ENCODE measurements at regions not wholly inside any gene's neighbourhood (a gene's known extent, or its start where the extent isn't known, plus 50 kb on each side); places are given as distances from the start of the nearest gene placed in this dataset.

- TF ChIP-seq BCL6 (CRISPR knock-in tag; IDR thresholded peaks at IDR 0.05) (no peak), ZNF589 (CRISPR knock-in tag; IDR thresholded peaks at IDR 0.05; ENCODE audit: low read depth) (peak; percentile 54; the same call in 1 of the 2 replicates), SRSF7 (optimal IDR thresholded peaks at IDR 0.05; ENCODE audit: low read depth, low read length) (no peak), ZNF785 (CRISPR knock-in tag; IDR thresholded peaks at IDR 0.05) (no peak), HDAC6 (IDR thresholded peaks at IDR 0.05; ENCODE audit: low read depth, low read length) (no peak), CCNT2 (IDR thresholded peaks at IDR 0.05; ENCODE audit: borderline replicate concordance, extremely low read depth, insufficient read length, low read depth, low read length) (no peak), ZNF3 (CRISPR knock-in tag; IDR thresholded peaks at IDR 0.05) (no peak), NCOA2 (IDR thresholded peaks at IDR 0.05; ENCODE audit: partially characterized antibody in 2 of 2) (no peak), DACH1 (IDR thresholded peaks at IDR 0.05; ENCODE audit: partially characterized antibody) (no peak), ELK1 (CRISPR knock-in tag; IDR thresholded peaks at IDR 0.05) (no peak), BDP1 (IDR thresholded peaks at IDR 0.05; ENCODE audit: insufficient read depth, insufficient read length) (no peak), FOSL1 (tag; conservative IDR thresholded peaks at IDR 0.05) (no peak), STAT5B (CRISPR knock-in tag; IDR thresholded peaks at IDR 0.05) (no peak), XRCC4 (IDR thresholded peaks at IDR 0.05; ENCODE audit: extremely low read depth, insufficient read depth, insufficient read length) (no peak), HDGF (IDR thresholded peaks at IDR 0.05) (no peak), RBBP5 (IDR thresholded peaks at IDR 0.05; ENCODE audit: borderline replicate concordance, insufficient read depth, low read length, poor library complexity, severe bottlenecking) (peak; percentile 46), TEAD2 (tag; IDR thresholded peaks at IDR 0.05) (no peak), TCF3 (CRISPR knock-in tag; IDR thresholded peaks at IDR 0.05) (no peak), ZNF134 (CRISPR knock-in tag; conservative IDR thresholded peaks at IDR 0.05) (peak; percentile 26; the same call in 1 of the 2 replicates), CBFA2T3 (IDR thresholded peaks at IDR 0.05) (peak; percentile 40), AFF1 (IDR thresholded peaks at IDR 0.05; ENCODE audit: low read depth in 1 of 2, partially characterized antibody in 2 of 2) (no peak), ZNF444 (CRISPR knock-in tag; IDR thresholded peaks at IDR 0.05) (no peak), HOMEZ (CRISPR knock-in tag; IDR thresholded peaks at IDR 0.05) (no peak; the same call in 1 of the 2 replicates)
These were observed 78.5 kb downstream of the RHOB start (continued) for GRCh38 chr2:20525041-20526035.
